Hindlimb muscle (tissue), 1 donor: ENCODE measurements at regions not wholly inside any gene's neighbourhood (a gene's known extent, or its start where the extent isn't known, plus 50 kb on each side); places are given as distances from the start of the nearest gene placed in this dataset.

ENCODE experiments used
- DNase-seq: peaks from one replicate; pipeline ENCODE4 v3.0.0-alpha.2; 2013

DNA sequence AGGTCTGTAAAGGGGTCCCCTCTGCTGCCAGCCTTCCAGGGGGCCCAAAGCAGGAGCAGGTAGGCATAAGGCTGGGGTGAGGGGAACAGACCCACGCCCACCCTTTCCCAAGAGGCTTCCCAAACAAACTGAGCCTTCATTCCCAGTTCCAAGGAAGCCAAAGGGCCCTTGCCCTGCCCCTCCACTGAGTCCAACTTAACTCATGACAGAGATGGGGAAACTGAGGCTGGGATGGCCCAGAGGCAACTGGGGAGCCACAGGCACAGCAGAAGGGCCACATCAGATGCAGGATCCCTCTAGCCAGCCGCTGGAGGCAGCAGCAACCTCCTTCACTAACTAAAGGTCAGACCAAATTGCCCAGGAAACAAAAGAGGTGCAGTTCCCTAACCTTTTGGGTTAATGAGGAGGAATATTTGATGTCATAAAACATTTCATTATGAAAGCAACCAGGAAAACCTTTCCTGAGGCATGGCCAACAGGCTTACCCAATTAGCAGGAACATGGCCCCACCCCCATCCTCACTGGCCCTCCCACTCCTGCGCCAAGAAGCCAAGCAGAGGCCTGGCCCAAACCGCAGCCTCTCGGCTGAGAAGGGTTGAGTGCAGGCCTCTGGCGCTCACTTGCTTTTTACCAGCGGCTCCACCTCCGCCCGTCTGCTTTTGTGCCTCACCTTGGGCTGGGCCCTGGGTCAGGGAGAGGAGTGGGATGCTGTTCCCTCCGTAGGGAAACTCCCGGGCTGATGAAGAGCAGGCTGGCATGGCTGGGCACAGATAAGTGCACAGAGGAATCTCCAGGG is 293.5 kb upstream of the RTL1 start:
- DNase-seq, result no peak

- no peak for DNase-seq
These were observed 294.3 kb upstream of the RTL1 start for GRCh38 chr14:101197595-101198397.

GRCh38 chr14:101198398-101199027 is 295.0 kb upstream of the RTL1 start:
- DNase-seq, result no peak

GRCh38 chr14:101199028-101199770 is 295.7 kb upstream of the RTL1 start:
- DNase-seq, result no peak

DNA sequence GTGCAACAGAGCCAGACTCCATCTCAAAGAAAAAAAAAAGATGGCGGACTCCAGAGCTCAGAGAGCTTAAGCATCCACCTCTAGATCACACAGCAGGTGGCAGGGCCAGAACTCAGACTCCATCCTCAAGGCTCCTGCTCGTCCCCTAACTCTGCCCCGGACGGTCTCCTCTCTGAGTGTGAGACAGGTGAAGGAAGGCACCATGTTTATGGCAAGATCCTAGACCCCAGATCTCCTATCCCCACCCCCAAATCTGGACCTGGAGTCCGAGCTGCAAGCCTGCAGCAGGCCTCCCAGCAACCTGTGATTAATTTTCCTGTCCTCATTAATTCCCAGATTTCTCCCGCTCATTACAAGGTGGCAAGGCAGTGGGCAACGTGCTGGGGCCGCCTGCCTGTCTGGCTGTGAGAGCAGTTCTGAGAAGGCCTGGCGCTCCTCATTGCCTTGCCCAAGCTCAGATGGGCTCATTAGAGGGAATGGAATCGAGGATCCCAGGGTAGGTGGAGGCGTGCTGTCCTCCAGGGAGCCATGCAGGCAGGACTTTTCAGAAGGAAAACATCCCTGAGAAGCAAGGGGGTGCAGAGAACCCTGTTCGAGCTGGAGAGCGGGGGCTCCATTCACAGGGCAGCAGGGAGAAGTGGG is 296.6 kb upstream of the RTL1 start:
- no peak for DNase-seq

DNA sequence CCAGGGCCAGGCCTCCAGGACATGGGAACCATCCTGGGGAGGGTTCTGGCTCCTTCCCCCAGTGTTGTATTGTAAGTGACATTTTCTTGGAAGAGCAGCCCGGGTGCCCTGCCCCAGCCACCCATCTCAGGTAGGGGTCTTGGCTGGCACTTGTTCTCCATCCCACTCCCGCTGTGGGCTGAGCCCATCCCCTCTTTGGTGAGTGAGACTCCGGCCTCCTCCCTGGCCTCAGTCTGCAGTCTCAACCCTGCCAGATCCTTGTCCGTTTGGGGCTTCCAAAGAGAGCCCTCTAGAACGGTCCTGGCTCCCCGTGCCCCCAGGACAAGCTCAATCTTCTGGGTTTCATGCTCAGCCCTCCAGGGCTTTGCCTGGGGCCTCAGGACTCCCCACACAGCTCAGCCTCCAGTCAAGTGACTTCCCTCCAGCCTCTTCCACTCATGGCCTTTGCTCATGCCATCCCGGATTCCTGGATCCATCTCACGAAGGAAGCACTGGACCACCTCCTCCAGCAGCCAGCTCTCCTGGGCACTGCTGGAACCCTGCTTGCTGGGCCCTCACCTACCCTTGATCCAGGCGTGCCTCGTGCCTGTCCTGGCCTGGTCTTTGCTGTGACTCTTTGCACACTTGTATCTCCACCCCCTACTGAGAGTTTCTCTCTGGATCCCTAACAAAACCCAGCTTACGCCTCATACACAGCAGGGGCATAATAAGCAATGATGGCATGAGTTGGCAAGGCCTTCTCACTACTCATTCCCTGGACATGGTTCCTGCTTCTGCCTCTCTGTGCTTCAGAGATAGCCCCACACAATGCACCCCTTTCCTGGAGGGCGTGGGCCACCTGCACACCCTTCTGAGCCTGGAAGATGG is 297.4 kb upstream of the RTL1 start:
- no peak for DNase-seq

DNA sequence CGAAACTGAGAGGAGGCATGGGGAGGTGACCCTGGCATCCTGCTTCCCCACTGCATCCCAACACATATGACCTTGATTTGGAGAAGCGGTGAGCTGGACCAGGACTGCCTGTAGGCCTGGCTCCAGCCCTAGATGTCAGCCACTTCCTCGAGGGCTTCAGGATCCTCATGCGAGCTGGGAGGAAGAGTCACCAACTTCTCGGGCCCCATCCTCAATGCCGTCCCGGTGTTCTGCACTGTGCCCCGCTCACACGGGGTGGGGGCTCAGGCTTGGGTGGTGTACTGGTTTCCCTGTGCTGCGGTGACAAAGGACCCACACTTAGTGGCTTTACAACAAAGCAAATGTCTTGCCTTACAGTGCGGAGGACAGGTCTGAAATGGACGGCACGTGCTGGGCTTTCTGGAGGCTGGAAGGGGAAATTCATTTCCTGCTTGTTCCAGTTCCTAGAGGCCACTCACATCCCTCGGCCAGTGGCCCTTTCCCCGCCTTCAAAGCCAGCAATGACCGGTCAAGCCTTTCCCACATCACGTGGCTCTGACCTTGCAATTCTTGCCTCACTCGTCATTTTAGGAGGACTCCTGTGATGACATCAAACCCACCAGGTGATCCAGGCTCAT is 298.1 kb upstream of the RTL1 start:
- DNase-seq, result no peak

DNA sequence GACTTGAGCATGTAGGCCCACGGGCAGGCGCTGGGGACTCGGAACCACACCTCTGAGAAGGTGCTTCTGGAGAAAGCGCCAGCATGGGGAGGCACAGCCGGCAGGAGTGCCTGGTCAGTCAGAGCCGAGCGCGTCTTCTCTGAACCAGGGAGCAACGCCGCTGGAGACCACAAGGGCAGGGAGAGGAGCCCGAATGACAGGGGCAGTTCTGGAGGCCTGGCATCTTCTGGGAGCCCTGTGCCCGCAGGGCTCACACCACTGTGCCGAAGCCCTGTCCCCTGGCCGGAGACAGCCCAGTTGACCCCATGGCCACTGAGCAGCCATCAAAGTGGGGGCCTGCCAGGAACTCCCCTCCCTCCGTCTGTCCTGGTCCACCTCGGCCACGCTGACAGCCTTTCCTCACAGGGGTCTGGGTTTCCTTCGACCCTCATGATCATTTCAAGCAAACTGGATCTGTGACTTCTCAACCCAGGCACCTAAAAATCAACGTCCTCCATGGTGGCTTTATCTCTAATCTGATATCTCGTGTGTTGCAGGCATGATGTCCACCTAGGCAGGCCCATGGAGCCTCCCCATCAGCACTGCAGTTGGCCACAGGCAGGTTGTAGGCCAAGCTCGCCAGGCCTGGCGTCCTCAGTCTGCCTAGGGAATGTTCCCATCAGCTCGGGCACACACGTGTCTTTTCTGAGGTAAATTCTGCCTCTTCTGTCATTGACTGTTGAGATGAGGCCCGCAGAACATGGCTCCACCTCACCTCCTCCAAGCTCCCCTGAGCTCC is 299.3 kb upstream of the RTL1 start:
- DNase-seq, result no peak

DNA sequence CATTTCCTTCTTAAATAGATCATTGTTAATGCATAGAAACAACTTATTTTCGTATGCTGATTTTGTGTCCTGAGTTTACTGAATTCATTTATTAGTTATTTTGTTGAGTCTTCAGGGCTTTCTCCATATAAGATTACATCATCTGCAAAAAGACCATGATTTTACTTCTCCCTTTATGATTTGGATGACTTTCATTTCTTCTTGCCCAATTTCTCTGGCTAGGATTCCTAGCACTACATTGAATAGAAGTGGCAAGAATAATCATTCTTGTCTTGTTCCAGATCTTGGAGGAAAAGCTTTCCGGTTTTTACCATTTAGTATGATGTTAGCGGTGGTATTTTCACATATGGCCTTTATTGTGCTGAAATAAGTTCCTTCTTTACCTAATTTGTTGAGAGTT is 303.0 kb upstream of the RTL1 start:
- no peak for DNase-seq

- no peak for DNase-seq
These were observed 303.5 kb upstream of the RTL1 start for GRCh38 chr14:101207041-101207440.

DNA sequence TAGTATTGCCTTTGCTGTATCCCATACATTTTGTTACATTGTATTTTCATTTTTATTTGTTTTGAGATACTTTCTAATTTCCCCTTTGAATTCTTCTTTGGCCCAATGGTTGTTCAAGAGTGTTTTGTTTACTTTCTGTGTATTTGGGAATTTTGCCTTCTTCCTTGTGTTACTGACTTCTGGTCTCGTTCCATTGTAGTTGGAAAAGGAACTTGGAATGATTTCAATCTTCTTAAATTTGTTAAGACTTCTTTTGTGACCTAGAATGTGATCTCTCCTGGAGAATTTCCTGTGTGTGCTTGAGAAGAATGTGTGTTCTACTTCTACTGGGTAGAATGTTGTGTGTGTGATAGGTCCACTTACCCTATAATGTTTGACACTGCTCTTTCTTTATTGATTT is 304.4 kb upstream of the RTL1 start:
- no peak for DNase-seq

GRCh38 chr14:101209594-101209993 is 306.1 kb upstream of the RTL1 start:
- DNase-seq, result no peak

DNA sequence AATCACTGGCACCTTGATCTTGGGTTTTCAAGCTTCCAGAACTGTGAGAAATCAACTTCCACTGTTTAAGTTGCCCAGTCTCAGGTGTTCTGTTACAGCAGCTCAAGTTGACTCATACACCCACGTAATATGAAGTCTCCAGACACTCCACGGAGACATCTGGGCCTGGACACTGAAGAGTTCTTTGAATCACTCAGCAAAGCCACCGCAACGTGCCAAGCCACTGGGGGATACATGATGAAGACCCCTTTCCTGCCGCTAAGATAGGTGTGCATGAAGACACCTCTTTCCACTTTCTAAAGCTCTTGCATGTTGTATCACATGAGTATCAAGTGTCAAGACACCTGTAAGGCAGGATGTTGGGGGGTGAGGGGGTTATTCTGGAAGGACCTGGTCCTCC is 311.7 kb upstream of the RTL1 start:
- no peak for DNase-seq

DNA sequence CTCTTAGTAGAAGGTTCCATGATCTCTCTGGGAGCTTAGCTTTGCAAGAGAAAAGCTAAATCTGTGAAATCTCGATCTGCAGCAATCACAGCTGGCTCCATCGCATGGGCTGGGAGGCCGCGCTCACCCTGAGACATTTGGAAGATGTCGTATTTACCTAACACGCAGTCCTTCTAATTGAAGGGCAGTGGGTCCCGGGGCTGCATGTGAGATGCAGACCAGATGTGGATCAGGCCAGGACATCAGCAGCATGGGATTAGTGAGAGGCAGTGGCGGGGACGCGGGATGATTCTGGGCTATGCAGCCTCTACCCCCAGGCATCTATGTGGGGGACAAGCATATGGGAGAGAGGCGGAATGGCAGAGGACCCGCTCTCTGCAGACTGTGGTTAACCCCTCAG is 312.4 kb upstream of the RTL1 start:
- no peak for DNase-seq

DNA sequence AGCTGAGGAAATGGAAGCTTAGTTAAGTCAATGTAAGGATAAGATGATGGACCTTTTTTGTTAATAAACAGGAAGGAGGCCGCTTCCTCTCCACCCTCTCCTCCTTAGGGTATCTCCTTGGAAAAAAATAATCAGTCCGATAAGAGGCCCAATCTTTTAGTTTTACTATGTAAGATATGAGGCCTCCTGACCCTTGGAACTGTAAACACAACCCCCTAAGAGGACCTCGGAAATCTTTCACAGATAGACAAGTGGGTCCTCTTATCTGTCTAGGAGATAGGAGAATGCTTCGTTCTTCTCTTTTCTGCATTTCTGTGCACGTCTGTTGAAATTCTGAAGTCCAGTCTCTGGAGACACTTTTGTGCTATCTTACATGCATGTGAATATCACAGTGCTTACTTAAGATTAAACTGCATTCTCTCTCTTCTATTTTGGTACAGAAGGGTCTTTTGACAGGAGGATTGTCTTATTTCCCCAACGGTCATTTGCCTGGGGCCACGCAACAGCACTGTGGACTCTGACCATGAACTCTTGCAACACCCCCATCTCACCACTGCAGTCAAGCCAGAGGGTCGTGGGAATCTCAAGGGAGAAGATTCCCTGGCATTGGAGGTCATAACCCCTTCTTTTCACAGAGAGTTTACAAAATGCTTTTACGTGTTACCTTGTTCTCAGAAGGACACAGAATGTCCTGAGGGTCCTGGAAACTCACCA is 313.0 kb upstream of the RTL1 start:
- no peak for DNase-seq

DNA sequence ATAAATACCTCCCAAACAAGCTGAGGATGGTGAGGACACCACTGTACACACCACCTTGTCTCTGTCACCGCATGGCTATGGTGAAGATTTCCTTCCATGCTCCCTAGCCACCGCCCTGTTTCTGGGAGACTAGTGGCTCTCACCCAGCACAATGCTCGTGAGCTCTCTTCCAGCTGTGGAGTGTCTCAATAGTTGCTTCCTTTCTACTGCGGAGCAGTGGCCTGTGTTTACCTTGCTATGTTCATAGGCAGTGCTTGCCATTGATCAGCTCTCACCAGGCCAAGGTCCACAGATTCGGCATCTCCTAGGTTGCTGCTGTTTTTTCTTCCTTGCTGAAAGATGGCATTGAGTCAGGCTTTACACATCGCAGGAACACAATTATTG is 313.6 kb upstream of the RTL1 start:
- DNase-seq, result no peak

DNA sequence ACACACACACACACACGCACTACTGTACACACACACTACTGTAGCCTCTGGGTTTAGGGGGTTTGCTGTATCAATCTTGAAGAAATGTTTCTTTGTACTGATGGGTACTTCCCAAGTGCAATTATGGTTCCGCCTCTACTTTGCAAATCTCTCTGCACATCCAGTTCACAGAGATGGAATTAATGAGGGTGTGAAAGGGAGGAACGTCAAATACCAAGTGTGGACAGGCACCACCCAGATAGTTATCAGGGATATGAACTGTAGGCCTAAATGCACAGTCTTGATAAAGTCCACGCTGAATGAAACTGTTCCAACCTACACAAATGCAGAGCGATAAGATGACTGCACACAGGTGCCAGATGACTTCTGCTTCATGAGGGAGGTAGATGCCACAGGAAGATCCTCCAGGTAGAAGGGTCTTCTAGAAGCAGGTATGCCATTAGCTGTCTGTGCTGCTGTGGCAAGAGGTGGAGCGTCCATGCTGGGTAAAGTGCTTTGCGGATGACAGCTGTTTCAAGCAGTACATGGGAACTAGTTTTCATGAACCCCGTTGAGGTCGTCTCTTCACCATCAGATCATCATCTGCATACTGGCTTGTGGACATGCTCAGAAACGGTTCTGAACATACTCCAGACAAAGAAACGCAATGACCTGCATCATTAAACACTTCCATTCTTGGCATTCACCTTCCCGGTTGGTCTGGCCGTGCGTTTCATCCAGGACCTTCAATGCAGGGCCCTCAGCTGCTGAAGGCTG is 314.3 kb upstream of the RTL1 start:
- DNase-seq, result no peak

- no peak for DNase-seq
These were observed 316.6 kb upstream of the RTL1 start for GRCh38 chr14:101219896-101220703.
